OCI-LY7 (cell line): ENCODE measurements at regions not wholly inside any gene's neighbourhood (a gene's known extent, or its start where the extent isn't known, plus 50 kb on each side); places are given as distances from the start of the nearest gene placed in this dataset.

ENCODE experiments used
- CTCF ChIP-seq: fragments of 200-600 bp; sonication (generic); conservative IDR thresholded peaks from 2 replicates; pipeline ENCODE4 v1.5.1; 2014; ENCODE audit warnings: mild to moderate bottlenecking, antibody characterized with exemption, low read length, moderate library complexity, mixed read lengths
- EZH2phosphoT487 ChIP-seq: fragments of 200-600 bp; sonication (generic); IDR thresholded peaks from 2 replicates; pipeline ENCODE4 v1.6.1; 2018; ENCODE audit warnings: low read depth, borderline replicate concordance, mild to moderate bottlenecking, mixed run types, antibody characterized with exemption, low read length, moderate library complexity, mixed read lengths

- TF ChIP-seq CTCF, result no peak
- no peak for TF ChIP-seq EZH2phosphoT487
Observed at GRCh38 chrX:26574234-26574633, 358.3 kb downstream of the MAGEB5 start.
